ENCODE measurements at regions not wholly inside any gene's neighbourhood (a gene's known extent, or its start where the extent isn't known, plus 50 kb on each side); places are given as distances from the start of the nearest gene placed in this dataset.

- no peaks in the 10 kb centered on the region for H3K36me3 ChIP-seq
- DNase-seq = peak; percentile 33
- H3K27ac ChIP-seq = peak overlapping the region; percentile 56
- peak overlapping the region in 1 of 2 donors; percentile 52 for H3K9ac ChIP-seq (ENCODE audit: low read depth in 2 of 2, low read length in 2 of 2)
- H3K4me3 ChIP-seq = no peak overlapping the region
- H3K9me3 ChIP-seq = no peaks in the 10 kb centered on the region
- H3K4me1 ChIP-seq = peaks cover 15% of the 10 kb centered on the region
- H3K27me3 ChIP-seq = no peaks in the 10 kb centered on the region
- no peak for TF ChIP-seq CTCF (IDR thresholded peaks at IDR 0.05)
- intact Hi-C loops (cut with DNase I) = no loop called here
Observed at GRCh38 chr2:167383610-167384194, 495.4 kb downstream of the XIRP2 start.

GRCh38 chr2:167381349-167381748, 493.1 kb downstream of the XIRP2 start:
- Histone ChIP-seq H3K27me3 (no peaks in the 10 kb centered on the region), H3K4me3 (no peak overlapping the region), H3K27ac (no peak overlapping the region), H3K9me3 (no peaks in the 10 kb centered on the region), H3K4me1 (peaks cover 15% of the 10 kb centered on the region), H3K9ac (ENCODE audit: low read depth in 2 of 2, low read length in 2 of 2) (no peak overlapping the region), H3K36me3 (no peaks in the 10 kb centered on the region)
- TF ChIP-seq CTCF (IDR thresholded peaks at IDR 0.05) = no peak
- no peak for DNase-seq
- intact Hi-C loops (cut with DNase I) = no loop called here

- Histone ChIP-seq H3K27me3 (no peaks in the 10 kb centered on the region), H3K27ac (no peak overlapping the region), H3K4me1 (peaks cover 13% of the 10 kb centered on the region), H3K36me3 (no peaks in the 10 kb centered on the region), H3K9me3 (no peaks in the 10 kb centered on the region), H3K9ac (ENCODE audit: low read depth in 2 of 2, low read length in 2 of 2) (no peak overlapping the region), H3K4me3 (no peak overlapping the region)
- TF ChIP-seq CTCF (IDR thresholded peaks at IDR 0.05) = no peak
- intact Hi-C loops (cut with DNase I) = no loop called here
- DNase-seq = no peak
Observed at GRCh38 chr2:167380555-167380954, 492.3 kb downstream of the XIRP2 start.

GRCh38 chr2:167380094-167380493, 491.8 kb downstream of the XIRP2 start:
- intact Hi-C loops (cut with DNase I) = no loop called here
- Histone ChIP-seq H3K9me3 (no peaks in the 10 kb centered on the region), H3K4me1 (peaks cover 8% of the 10 kb centered on the region), H3K9ac (ENCODE audit: low read depth in 2 of 2, low read length in 2 of 2) (no peak overlapping the region), H3K27me3 (no peaks in the 10 kb centered on the region), H3K27ac (no peak overlapping the region), H3K4me3 (no peak overlapping the region), H3K36me3 (no peaks in the 10 kb centered on the region)
- no peak for DNase-seq
- no peak for TF ChIP-seq CTCF (IDR thresholded peaks at IDR 0.05)

- Histone ChIP-seq H3K27ac (no peak overlapping the region), H3K27me3 (no peaks in the 10 kb centered on the region), H3K4me1 (no peaks in the 10 kb centered on the region), H3K9me3 (no peaks in the 10 kb centered on the region), H3K9ac (ENCODE audit: low read depth in 2 of 2, low read length in 2 of 2) (no peak overlapping the region), H3K4me3 (no peak overlapping the region), H3K36me3 (no peaks in the 10 kb centered on the region)
- intact Hi-C loops (cut with DNase I) = no loop called here
- no peak for DNase-seq
- no peak for TF ChIP-seq CTCF (IDR thresholded peaks at IDR 0.05)
Observed at GRCh38 chr2:167369083-167369482, 480.8 kb downstream of the XIRP2 start.
